HG03175 (cell line): ENCODE measurements at regions not wholly inside any gene's neighbourhood (a gene's known extent, or its start where the extent isn't known, plus 50 kb on each side); places are given as distances from the start of the nearest gene placed in this dataset.

ENCODE experiments used
- ATAC-seq: cut with Tn5 transposase; IDR thresholded peaks from one replicate; pipeline ENCODE4 v1.9.1; 2021; ENCODE audit warnings: mild to moderate bottlenecking, moderate library complexity; ENCODE audit not compliant: unreplicated experiment

DNA sequence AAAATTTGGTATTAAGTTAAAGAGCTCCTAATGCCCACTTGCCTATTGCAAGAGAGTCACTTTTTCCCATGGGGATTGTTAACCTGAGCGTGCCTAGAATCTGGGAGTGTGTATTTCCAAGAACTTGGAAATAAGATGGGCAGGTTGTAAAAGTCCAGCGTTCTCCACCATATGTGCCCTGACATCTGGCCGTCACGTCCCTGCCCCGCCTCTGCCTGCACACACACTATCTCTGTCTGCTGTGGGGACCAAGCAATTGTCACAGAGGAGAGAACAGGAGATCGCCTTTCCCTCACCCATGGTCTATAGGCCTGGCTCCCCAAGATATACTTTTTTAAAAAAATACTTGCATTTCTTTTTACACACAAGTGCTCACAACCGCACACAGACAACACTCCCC, 396.5 kb upstream of the PFKP start:
- no peak for ATAC-seq

DNA sequence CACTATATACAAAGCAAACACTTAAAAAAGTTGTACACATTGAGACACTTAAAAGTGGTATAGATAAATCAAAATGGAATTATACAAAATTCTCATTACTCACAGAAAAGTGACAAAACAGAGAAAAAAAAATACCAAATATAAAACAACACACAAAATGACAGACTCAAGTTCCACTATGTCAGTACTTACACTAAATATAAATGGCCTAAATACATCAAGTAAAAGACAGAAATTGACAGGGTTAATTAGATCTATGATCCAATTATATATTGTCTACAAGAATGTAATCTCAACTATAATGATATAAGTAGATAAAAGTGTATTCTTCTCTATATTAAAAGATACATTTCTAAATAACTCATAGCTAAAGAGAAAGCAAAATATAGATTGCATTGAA, 401.6 kb upstream of the PFKP start:
- ATAC-seq: no peak

- no peak for ATAC-seq
These were observed 407.1 kb upstream of the PFKP start for GRCh38 chr10:2660276-2660675.

DNA sequence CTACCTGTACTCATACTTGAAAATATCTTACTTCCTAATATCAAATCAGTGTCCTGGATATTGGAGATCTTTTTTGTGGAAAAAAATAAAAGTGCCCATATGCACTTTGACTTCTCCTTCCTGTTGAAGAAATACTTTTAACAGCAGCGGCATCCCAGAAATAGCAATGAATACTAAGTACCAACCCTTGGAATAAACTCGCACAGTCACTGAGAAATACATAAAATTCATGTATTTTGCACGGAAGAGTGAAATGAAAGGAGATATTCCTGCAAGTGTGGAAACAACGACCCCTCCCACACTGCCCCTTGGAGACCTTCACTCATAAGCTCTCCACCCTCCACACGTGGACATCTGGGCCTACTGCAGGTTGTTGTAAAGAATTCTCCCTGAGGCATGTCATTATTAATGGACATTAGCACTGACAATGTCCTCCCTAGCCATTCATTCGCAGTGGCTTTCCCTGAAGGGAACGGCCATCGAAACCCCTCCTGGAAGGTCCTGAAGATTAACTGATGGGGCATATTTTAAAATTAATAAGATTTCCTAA, 407.6 kb upstream of the PFKP start:
- no peak for ATAC-seq

DNA sequence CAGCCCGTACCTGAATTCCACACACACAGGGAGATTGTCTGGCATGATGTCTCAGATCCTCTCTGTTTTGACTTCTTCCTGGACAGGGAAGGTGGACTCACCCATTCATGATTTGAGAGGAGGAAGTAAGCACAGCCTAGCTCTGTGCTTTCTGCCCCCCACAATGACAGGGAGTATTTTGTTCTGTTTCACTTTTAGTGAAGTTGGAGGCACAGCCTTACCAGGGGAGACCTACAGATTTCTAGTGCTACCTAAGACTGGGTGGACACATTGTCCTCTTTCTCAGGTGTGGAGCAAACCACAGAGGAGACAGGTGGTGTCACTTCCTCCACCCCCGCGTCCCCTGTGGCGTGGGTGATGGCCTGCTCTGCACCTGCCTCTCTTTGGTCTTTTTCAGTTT, 408.6 kb upstream of the PFKP start:
- ATAC-seq: no peak

DNA sequence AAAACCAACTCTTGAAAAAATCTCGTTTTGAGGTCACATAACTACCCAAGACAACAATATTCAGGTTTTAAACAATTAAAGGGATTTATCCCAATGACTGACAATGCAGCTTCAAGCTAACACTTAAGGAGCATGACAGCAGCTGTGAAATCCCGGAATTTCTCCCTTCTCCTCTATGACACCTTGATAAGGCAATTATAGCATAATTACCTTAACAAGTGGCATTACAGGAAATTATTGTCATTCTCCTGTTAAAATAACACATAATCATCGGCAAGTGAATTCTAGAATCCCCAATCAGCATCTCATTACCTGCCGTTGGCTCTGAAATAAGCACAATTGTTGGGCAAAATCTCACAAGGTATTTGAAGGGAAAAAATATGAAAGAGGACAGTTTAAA, 417.0 kb upstream of the PFKP start:
- ATAC-seq: no peak

DNA sequence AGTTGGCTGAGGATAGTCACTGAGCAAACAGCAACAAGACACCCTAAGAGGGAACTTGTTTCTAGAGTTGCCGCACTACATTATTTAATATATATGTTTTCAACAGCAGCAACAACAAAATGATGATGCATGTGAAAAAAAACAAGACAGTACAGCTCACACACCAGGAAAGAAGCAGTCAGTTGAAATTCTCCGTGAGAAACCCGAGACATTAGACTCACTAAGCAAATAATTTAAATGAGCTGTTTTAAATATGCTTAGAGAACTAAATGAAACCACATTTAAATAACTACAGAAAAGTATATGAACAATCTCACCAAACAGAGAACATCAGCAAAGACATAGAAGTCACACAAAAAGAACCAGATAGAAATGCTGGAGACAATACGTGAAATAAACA, 426.3 kb upstream of the PFKP start:
- ATAC-seq: no peak

GRCh38 chr10:2633630-2634029, 433.7 kb upstream of the PFKP start:
- ATAC-seq: no peak

- ATAC-seq: no peak
These were observed 435.7 kb upstream of the PFKP start for GRCh38 chr10:2631557-2632205.

GRCh38 chr10:2628705-2629104, 438.6 kb upstream of the PFKP start:
- ATAC-seq: no peak

DNA sequence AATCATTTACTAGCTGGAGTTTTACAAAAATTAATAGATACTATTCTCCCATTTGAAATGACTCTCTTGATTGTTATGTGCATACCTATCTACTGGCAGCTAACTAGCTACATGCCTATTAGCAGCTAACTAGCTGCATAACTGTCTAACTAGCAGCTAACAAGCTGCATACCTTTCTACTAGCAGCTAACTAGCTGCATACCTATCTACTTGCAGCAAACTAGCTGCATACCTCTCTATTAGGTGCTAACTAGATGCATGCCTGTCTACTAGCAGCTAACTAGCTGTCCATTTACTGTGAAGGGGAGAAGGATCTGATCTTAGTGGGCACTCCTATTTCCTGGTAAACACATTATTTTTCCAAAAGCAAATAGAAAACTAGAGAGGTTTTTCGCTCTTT, 439.4 kb upstream of the PFKP start:
- ATAC-seq: no peak

- no peak for ATAC-seq
These were observed 442.3 kb upstream of the PFKP start for GRCh38 chr10:2625094-2625493.

GRCh38 chr10:2623675-2624274, 443.6 kb upstream of the PFKP start:
- ATAC-seq: no peak

DNA sequence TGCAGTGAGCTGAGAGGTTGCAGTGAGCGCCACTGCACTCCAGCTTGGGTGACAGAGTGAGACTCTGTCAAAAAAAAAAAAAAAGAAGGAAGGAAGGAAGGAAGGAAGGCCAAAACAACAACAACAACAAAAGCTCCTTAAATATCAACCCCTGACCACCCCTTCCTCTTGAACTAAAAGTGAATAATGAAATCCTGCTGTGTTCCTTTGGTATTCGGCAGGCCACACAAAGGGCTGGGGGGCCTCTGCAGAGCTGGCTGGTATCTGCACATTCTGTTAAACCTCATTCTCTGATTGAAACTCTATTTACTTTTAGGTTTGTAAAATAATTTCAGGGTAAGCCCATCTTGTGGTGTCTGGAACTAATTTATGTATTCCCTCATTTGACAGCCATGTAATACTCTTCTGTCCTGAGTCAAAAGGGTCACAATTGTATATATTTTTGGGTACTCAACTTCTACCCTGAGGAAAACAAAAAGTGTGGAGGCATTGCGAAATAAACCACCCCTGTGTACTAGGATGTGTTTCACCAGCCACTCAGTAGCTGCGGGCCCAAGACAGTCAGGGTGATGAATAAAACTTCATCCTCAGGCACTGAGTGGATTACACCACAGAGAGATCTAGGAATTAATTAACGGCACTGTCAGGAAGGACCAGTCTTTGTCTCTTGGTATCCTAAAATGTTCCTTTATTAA, 446.4 kb upstream of the PFKP start:
- ATAC-seq: no peak

DNA sequence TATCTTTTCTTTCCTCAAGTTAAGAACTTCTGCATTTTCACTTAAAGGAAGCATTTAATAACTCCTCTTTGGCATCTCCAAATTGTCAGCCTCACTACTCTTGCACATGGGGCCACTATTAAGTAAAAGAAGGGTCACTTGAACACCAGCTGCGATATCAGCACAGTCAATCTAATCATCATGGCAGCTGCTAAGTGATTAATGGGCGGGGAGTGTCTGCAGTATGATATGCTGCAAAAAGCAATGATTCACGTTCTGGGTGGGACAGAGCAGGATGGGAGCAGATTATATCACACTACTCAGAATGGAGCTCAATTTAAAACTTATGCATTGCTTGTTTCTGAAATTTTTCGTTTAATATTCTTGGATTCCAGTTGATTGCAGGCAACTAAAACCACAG, 447.4 kb upstream of the PFKP start:
- no peak for ATAC-seq

DNA sequence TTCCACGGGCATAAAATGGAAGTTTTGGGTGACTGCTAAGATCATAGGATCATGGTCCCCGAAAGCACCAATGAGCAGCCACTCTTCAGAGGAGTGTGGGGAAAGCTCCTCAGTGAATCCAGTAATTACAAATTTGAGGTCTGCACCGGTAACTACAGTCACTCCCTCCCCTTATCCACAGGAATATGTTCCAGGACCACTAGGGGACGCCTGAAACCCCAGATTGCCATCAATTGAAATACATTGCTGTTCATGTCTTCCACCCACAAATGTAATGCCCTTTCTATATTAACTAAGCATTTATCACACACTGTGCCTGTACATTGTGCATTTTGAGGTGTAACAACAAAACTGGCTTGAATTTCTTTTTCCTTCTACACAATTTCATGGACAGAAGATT, 447.9 kb upstream of the PFKP start:
- no peak for ATAC-seq

- no peak for ATAC-seq
These were observed 448.7 kb upstream of the PFKP start for GRCh38 chr10:2618690-2619089.

DNA sequence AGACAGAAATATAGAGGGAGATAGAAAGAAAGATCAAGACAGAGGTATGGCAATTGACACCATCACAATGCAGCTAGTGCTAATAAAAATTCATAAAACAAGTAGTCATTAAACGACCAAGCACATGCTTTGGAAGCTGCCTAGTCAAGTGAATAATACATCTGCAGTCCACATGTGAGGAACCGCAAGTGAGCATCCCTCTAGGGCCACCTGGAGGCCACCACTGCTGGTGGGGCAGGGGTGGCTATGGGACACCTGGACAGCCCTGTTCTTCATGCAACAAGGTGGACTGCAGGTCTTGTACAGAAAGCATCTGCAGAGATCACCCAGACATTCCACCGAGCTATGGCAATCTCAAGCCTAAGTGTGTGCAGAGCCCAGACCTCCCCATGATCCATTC, 451.1 kb upstream of the PFKP start:
- ATAC-seq: no peak

- ATAC-seq: no peak
These were observed 455.7 kb upstream of the PFKP start for GRCh38 chr10:2611603-2612002.

- ATAC-seq: no peak
These were observed 456.4 kb upstream of the PFKP start for GRCh38 chr10:2610946-2611345.

GRCh38 chr10:2604891-2605290, 462.5 kb upstream of the PFKP start:
- no peak for ATAC-seq

- ATAC-seq: no peak
These were observed 467.8 kb upstream of the PFKP start for GRCh38 chr10:2599571-2599970.
